ENCODE measurements at regions not wholly inside any gene's neighbourhood (a gene's known extent, or its start where the extent isn't known, plus 50 kb on each side); places are given as distances from the start of the nearest gene placed in this dataset.

- DNase-seq, result peak; percentile 66
Observed at GRCh38 chr6:147868427-147869190, 360.1 kb downstream of the SAMD5 start.

GRCh38 chr6:147869201-147869600 is 360.7 kb downstream of the SAMD5 start:
- DNase-seq, result no peak

GRCh38 chr6:147869869-147870268 is 361.4 kb downstream of the SAMD5 start:
- DNase-seq, result no peak

GRCh38 chr6:147870506-147871110 is 362.1 kb downstream of the SAMD5 start:
- no peak for DNase-seq

- DNase-seq, result no peak
Observed at GRCh38 chr6:147872002-147872401, 363.5 kb downstream of the SAMD5 start.

- DNase-seq, result peak; percentile 81
Observed at GRCh38 chr6:147873816-147874215, 365.3 kb downstream of the SAMD5 start.

GRCh38 chr6:147874322-147874721 is 365.8 kb downstream of the SAMD5 start:
- no peak for DNase-seq

- DNase-seq, result no peak
Observed at GRCh38 chr6:147879031-147879580, 370.6 kb downstream of the SAMD5 start.

GRCh38 chr6:147881432-147881831 is 372.9 kb downstream of the SAMD5 start:
- DNase-seq, result no peak

GRCh38 chr6:147888374-147888773 is 379.9 kb downstream of the SAMD5 start:
- DNase-seq, result no peak

GRCh38 chr6:147891671-147892070 is 383.2 kb downstream of the SAMD5 start:
- DNase-seq, result no peak

GRCh38 chr6:147892476-147892875 is 384.0 kb downstream of the SAMD5 start:
- DNase-seq, result no peak

GRCh38 chr6:147895272-147895671 is 386.8 kb downstream of the SAMD5 start:
- DNase-seq, result no peak

- no peak for DNase-seq
Observed at GRCh38 chr6:147900247-147900830, 391.8 kb downstream of the SAMD5 start.

- no peak for DNase-seq
Observed at GRCh38 chr6:147903321-147903720, 394.8 kb downstream of the SAMD5 start.

- no peak for DNase-seq
Observed at GRCh38 chr6:147903931-147904330, 395.4 kb downstream of the SAMD5 start.

GRCh38 chr6:147904416-147904815 is 395.9 kb downstream of the SAMD5 start:
- DNase-seq, result no peak

- DNase-seq, result peak; percentile 54
Observed at GRCh38 chr6:147905711-147906110, 397.2 kb downstream of the SAMD5 start.

- DNase-seq, result peak; percentile 69
Observed at GRCh38 chr6:147906361-147906760, 397.9 kb downstream of the SAMD5 start.

GRCh38 chr6:147909640-147910039 is 401.1 kb downstream of the SAMD5 start:
- peak; percentile 53 for DNase-seq

GRCh38 chr6:147910281-147910680 is 401.8 kb downstream of the SAMD5 start:
- no peak for DNase-seq

- no peak for DNase-seq
Observed at GRCh38 chr6:147911057-147911456, 402.6 kb downstream of the SAMD5 start.

- DNase-seq, result no peak
Observed at GRCh38 chr6:147911686-147912085, 403.2 kb downstream of the SAMD5 start.

GRCh38 chr6:147922799-147923198 is 414.3 kb downstream of the SAMD5 start:
- no peak for DNase-seq

All from fibroblast of skin of back (primary cell).